Fibroblast of lung (primary cell): ENCODE measurements at regions not wholly inside any gene's neighbourhood (a gene's known extent, or its start where the extent isn't known, plus 50 kb on each side); places are given as distances from the start of the nearest gene placed in this dataset.

Experiments
- DNase-seq, 2 donors: peaks; one replicate each; pipeline versions ENCODE4 v3.0.0 to v3.0.0-alpha.2; 2010; ENCODE audit warnings: low read depth in 2 of 2
- H2AFZ ChIP-seq: 2 replicates; pipeline ENCODE4 v1.5.1; 2012; ENCODE audit warnings: low read length, control low read depth, inconsistent platforms
- H3K27ac ChIP-seq: 2 replicates; pipeline ENCODE4 v1.5.1; 2011; ENCODE audit warnings: low read length, control low read depth; ENCODE audit not compliant: insufficient read depth
- H3K27me3 ChIP-seq: 2 replicates; pipeline ENCODE4 v1.5.1; 2011; ENCODE audit warnings: mild to moderate bottlenecking, low read length; ENCODE audit not compliant: control insufficient read depth, insufficient read depth
- H3K36me3 ChIP-seq: 2 replicates; pipeline ENCODE4 v1.5.1; 2011; ENCODE audit warnings: low read length; ENCODE audit not compliant: control insufficient read depth, insufficient read depth
- H3K4me1 ChIP-seq: 2 replicates; pipeline ENCODE4 v1.5.1; 2011; ENCODE audit warnings: low read length; ENCODE audit not compliant: control insufficient read depth, insufficient read depth; ENCODE audit errors: extremely low read depth
- H3K4me2 ChIP-seq: 2 replicates; pipeline ENCODE4 v1.5.1; 2011; ENCODE audit warnings: low read length, control low read depth; ENCODE audit not compliant: insufficient read depth; ENCODE audit errors: extremely low read depth
- H3K4me3 ChIP-seq, 4 experiments: fragments of 200-600 bp in 1 of 4; sonication (generic) in 1 of 4; replicated peaks in 1 of 4; 2 replicates each; pipeline ENCODE4 v1.5.1; 2011 to 2016; ENCODE audit warnings: low read length in 4 of 4, low read depth in 3 of 4, mild to moderate bottlenecking in 3 of 4, control low read depth in 2 of 4, inconsistent platforms in 1 of 4, mixed read lengths in 1 of 4; ENCODE audit not compliant: insufficient read depth in 1 of 4; ENCODE audit errors: control extremely low read depth in 1 of 4
- H3K79me2 ChIP-seq: 2 replicates; pipeline ENCODE4 v1.5.1; 2012; ENCODE audit warnings: mild to moderate bottlenecking, low read length, inconsistent platforms; ENCODE audit not compliant: control insufficient read depth, insufficient read depth
- H3K9ac ChIP-seq: 2 replicates; pipeline ENCODE4 v1.5.1; 2011; ENCODE audit warnings: mild to moderate bottlenecking, low read length, control low read depth; ENCODE audit not compliant: insufficient read depth
- H3K9me3 ChIP-seq: 2 replicates; pipeline ENCODE4 v1.5.1; 2012; ENCODE audit warnings: low read depth, low read length; ENCODE audit not compliant: control insufficient read depth, insufficient read depth
- H4K20me1 ChIP-seq: 2 replicates; pipeline ENCODE4 v1.5.1; 2011; ENCODE audit warnings: low read length; ENCODE audit not compliant: control insufficient read depth, insufficient read depth; ENCODE audit errors: extremely low read depth
- EZH2 ChIP-seq: IDR thresholded peaks from 2 replicates; pipeline ENCODE4 v1.5.1; 2012; ENCODE audit warnings: low read length, control low read depth, mild to moderate bottlenecking; ENCODE audit errors: missing control alignments
- TF ChIP-seq, protein P1 (sequence below), 2 donors: IDR thresholded peaks in 1 of 2; conservative IDR thresholded peaks in 1 of 2; 1 replicate in 1 of 2; 2 replicates in 1 of 2; pipeline ENCODE4 v1.5.1; 2011 to 2012; ENCODE audit warnings: low read length in 2 of 2, control low read depth in 1 of 2, inconsistent platforms in 1 of 2, low read depth in 1 of 2, mild to moderate bottlenecking in 1 of 2

DNA sequence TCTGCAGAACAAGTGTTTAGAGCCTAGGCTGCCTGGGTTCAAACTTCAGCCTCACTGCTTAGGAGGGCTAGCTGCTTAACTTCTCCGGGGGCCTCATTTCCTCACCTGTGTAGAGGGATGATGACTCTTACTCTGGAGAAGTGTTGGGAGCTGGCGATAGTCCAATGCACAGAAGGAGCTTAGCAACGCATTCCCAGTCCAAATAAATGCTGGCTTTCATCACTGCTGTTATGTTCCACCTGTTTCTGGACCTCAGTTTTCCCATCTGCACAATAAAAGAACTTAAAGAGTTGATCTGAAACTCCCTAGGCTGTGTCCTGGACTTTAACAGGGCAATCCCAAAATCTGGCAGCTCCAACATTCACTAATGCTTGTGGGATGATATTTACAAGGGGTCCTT lies 337.8 kb downstream of the MIAT start:
- peak in 1 of 2 donors; percentile 34 for DNase-seq
- no peak overlapping the region for H3K27ac ChIP-seq
- H3K4me1 ChIP-seq, result no peaks in the 10 kb centered on the region
- no peaks in the 10 kb centered on the region for H3K36me3 ChIP-seq
- no peak overlapping the region for H3K4me2 ChIP-seq
- no peak overlapping the region for H2AFZ ChIP-seq
- no peaks in the 10 kb centered on the region for H4K20me1 ChIP-seq
- H3K79me2 ChIP-seq, result no peaks in the 10 kb centered on the region
- no peak overlapping the region for H3K9ac ChIP-seq
- H3K4me3 ChIP-seq, result no peak overlapping the region
- no peaks in the 10 kb centered on the region for H3K9me3 ChIP-seq
- H3K27me3 ChIP-seq, result no peaks in the 10 kb centered on the region
- TF ChIP-seq, protein P1, sequence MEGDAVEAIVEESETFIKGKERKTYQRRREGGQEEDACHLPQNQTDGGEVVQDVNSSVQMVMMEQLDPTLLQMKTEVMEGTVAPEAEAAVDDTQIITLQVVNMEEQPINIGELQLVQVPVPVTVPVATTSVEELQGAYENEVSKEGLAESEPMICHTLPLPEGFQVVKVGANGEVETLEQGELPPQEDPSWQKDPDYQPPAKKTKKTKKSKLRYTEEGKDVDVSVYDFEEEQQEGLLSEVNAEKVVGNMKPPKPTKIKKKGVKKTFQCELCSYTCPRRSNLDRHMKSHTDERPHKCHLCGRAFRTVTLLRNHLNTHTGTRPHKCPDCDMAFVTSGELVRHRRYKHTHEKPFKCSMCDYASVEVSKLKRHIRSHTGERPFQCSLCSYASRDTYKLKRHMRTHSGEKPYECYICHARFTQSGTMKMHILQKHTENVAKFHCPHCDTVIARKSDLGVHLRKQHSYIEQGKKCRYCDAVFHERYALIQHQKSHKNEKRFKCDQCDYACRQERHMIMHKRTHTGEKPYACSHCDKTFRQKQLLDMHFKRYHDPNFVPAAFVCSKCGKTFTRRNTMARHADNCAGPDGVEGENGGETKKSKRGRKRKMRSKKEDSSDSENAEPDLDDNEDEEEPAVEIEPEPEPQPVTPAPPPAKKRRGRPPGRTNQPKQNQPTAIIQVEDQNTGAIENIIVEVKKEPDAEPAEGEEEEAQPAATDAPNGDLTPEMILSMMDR (conservative IDR thresholded peaks at IDR 0.05 in 1 of 2, IDR thresholded peaks at IDR 0.05 in 1 of 2; ENCODE audit: low read depth in 1 of 2, low read length in 2 of 2), result no peak
- no peak for TF ChIP-seq EZH2

DNA sequence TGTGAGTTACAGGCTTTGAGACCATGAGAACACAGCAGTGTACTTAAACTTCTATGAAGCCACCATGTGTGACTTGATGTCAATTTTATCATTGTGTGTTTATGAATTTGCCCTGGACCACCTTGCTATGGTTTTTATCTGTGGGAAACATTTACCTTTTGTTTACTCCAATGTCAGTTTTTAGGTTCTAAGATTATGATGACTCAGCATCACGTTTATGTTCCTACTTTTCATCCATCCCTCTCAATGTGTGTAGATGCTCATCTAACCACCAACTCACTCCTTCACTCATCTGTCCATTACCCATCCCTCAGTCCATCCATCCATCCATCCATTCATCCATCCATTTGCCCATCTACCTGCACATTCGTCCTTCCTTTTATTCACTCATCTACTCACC lies 338.8 kb downstream of the MIAT start:
- H3K4me3 ChIP-seq, result no peak overlapping the region
- H3K79me2 ChIP-seq, result no peaks in the 10 kb centered on the region
- no peak overlapping the region for H3K27ac ChIP-seq
- no peak for DNase-seq
- no peaks in the 10 kb centered on the region for H4K20me1 ChIP-seq
- no peaks in the 10 kb centered on the region for H3K4me1 ChIP-seq
- H3K4me2 ChIP-seq, result no peak overlapping the region
- H2AFZ ChIP-seq, result no peak overlapping the region
- no peaks in the 10 kb centered on the region for H3K36me3 ChIP-seq
- H3K9me3 ChIP-seq, result no peaks in the 10 kb centered on the region
- no peak overlapping the region for H3K9ac ChIP-seq
- no peak for TF ChIP-seq EZH2
- TF ChIP-seq, protein P1 (conservative IDR thresholded peaks at IDR 0.05 in 1 of 2, IDR thresholded peaks at IDR 0.05 in 1 of 2; ENCODE audit: low read depth in 1 of 2, low read length in 2 of 2), result no peak
- no peaks in the 10 kb centered on the region for H3K27me3 ChIP-seq

DNA sequence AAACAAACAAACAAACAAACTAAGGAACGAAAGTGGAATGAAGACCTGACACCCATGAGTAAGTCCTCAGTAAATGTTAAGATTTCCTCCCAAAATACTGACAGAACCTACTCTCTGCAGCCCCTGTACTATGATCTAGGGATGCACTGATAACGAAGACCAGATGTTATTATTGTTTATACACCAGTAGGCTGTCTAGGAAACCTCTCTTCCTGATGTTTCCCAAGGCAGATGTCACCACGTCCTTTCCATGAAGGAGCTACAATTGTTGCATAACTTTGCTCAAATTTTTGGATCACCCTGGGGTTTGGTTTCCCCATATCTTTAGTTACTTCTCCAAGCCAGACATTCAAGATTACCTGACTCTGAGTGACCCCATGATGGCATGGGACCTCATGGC lies 340.7 kb downstream of the MIAT start:
- TF ChIP-seq, protein P1 (conservative IDR thresholded peaks at IDR 0.05 in 1 of 2, IDR thresholded peaks at IDR 0.05 in 1 of 2; ENCODE audit: low read depth in 1 of 2, low read length in 2 of 2), result no peak
- no peak for TF ChIP-seq EZH2
- Histone ChIP-seq H3K27ac (no peak overlapping the region), H3K27me3 (no peaks in the 10 kb centered on the region), H4K20me1 (no peaks in the 10 kb centered on the region), H3K9ac (no peak overlapping the region), H3K79me2 (no peaks in the 10 kb centered on the region), H3K9me3 (no peaks in the 10 kb centered on the region), H3K4me2 (no peak overlapping the region), H2AFZ (no peak overlapping the region), H3K4me3 (no peak overlapping the region), H3K4me1 (no peaks in the 10 kb centered on the region), H3K36me3 (no peaks in the 10 kb centered on the region)
- DNase-seq, result no peak
